Inflammatory macrophage treated with lipopolysaccharide for 1 hour (primary cell): ENCODE measurements at regions not wholly inside any gene's neighbourhood (a gene's known extent, or its start where the extent isn't known, plus 50 kb on each side); places are given as distances from the start of the nearest gene placed in this dataset.
"Not testable (repeated sequence)": the region's sequence is repeated elsewhere in the genome, so short reads cannot be mapped to it uniquely, and the experiment has no call there.

Source experiments
- DNase-seq, 2 donors: peaks; one replicate each; pipeline ENCODE4 v3.0.0-alpha.2; 2020 to 2022

GRCh38 chr7:155397758-155398714 is 59.9 kb upstream of the EN2 start:
- not testable (repeated sequence) for DNase-seq

GRCh38 chr7:155398944-155399343 is 59.0 kb upstream of the EN2 start:
- DNase-seq, result no peak

GRCh38 chr7:155399577-155399976 is 58.4 kb upstream of the EN2 start:
- DNase-seq, result no peak

GRCh38 chr7:155401231-155401630 is 56.7 kb upstream of the EN2 start:
- DNase-seq, result no peak

- no peak for DNase-seq
Observed at GRCh38 chr7:155401884-155402283, 56.0 kb upstream of the EN2 start.

- DNase-seq, result no peak
Observed at GRCh38 chr7:155402941-155403340, 55.0 kb upstream of the EN2 start.

- no peak for DNase-seq
Observed at GRCh38 chr7:155404976-155405375, 53.0 kb upstream of the EN2 start.

GRCh38 chr7:155405399-155406318 is 52.3 kb upstream of the EN2 start:
- DNase-seq, result no peak

- DNase-seq, result no peak
Observed at GRCh38 chr7:155407799-155408198, 50.1 kb upstream of the EN2 start.
